GM23338 (cell line): ENCODE measurements at regions not wholly inside any gene's neighbourhood (a gene's known extent, or its start where the extent isn't known, plus 50 kb on each side); places are given as distances from the start of the nearest gene placed in this dataset.

Source experiments
- CTCF ChIP-seq, 2 experiments: fragments of 200-600 bp in 1 of 2; sonication (generic) in 1 of 2; conservative IDR thresholded peaks; 2 replicates each; pipeline versions ENCODE4 v1.5.1 to v1.6.1; 2016 to 2017; ENCODE audit warnings: antibody characterized with exemption in 2 of 2, low read depth in 2 of 2, mild to moderate bottlenecking in 2 of 2, moderate library complexity in 1 of 2
- EZH2 ChIP-seq: fragments of 200-600 bp; sonication (generic); IDR thresholded peaks from one replicate; pipeline ENCODE4 v1.8.0; 2017; ENCODE audit warnings: antibody characterized with exemption, mild to moderate bottlenecking, low read depth; ENCODE audit not compliant: unreplicated experiment
- NANOG ChIP-seq: IDR thresholded peaks from 2 replicates; pipeline ENCODE4 v1.6.1; 2016; ENCODE audit warnings: antibody characterized with exemption, borderline replicate concordance
- POLR2AphosphoS5 ChIP-seq: IDR thresholded peaks from 2 replicates; pipeline ENCODE4 v1.6.1; 2016; ENCODE audit warnings: antibody characterized with exemption, low read depth
- TF ChIP-seq, protein P1 (sequence below): IDR thresholded peaks from one replicate; pipeline ENCODE4 v1.6.1; 2018; ENCODE audit warnings: antibody characterized with exemption; ENCODE audit not compliant: unreplicated experiment

GRCh38 chr1:70499695-70500094 is 88.6 kb downstream of the CTH start:
- TF ChIP-seq CTCF (conservative IDR thresholded peaks at IDR 0.05; ENCODE audit: low read depth in 2 of 2): no peak
- TF ChIP-seq, protein P1, sequence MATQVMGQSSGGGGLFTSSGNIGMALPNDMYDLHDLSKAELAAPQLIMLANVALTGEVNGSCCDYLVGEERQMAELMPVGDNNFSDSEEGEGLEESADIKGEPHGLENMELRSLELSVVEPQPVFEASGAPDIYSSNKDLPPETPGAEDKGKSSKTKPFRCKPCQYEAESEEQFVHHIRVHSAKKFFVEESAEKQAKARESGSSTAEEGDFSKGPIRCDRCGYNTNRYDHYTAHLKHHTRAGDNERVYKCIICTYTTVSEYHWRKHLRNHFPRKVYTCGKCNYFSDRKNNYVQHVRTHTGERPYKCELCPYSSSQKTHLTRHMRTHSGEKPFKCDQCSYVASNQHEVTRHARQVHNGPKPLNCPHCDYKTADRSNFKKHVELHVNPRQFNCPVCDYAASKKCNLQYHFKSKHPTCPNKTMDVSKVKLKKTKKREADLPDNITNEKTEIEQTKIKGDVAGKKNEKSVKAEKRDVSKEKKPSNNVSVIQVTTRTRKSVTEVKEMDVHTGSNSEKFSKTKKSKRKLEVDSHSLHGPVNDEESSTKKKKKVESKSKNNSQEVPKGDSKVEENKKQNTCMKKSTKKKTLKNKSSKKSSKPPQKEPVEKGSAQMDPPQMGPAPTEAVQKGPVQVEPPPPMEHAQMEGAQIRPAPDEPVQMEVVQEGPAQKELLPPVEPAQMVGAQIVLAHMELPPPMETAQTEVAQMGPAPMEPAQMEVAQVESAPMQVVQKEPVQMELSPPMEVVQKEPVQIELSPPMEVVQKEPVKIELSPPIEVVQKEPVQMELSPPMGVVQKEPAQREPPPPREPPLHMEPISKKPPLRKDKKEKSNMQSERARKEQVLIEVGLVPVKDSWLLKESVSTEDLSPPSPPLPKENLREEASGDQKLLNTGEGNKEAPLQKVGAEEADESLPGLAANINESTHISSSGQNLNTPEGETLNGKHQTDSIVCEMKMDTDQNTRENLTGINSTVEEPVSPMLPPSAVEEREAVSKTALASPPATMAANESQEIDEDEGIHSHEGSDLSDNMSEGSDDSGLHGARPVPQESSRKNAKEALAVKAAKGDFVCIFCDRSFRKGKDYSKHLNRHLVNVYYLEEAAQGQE: no peak
- TF ChIP-seq EZH2: no peak
- TF ChIP-seq NANOG: no peak
- TF ChIP-seq POLR2AphosphoS5: no peak
